A549 (cell line): ENCODE measurements at regions not wholly inside any gene's neighbourhood (a gene's known extent, or its start where the extent isn't known, plus 50 kb on each side); places are given as distances from the start of the nearest gene placed in this dataset.
A peak's percentile ranks its signal among the peaks of the same experiment; 100 is the strongest.

Experiments used
- ATAC-seq, 2 experiments: fragments of 200-7000 bp in 1 of 2; fragments of >200 bp in 1 of 2; cut with Nextera tagmentation in 1 of 2; cut with Tn5 transposase in 1 of 2; 3 replicates each; pipeline versions ENCODE4 v1.8.0 to v1.9.1; 2018 to 2020; ENCODE audit warnings: mild to moderate bottlenecking in 1 of 2, moderate library complexity in 1 of 2
- CTCF ChIA-PET: fragments of 300-600 bp; sonication (Branson Sonifier 250); formaldehyde crosslinking; extraction: SDS; loops from one replicate; lab custom pipeline; 2021; ENCODE audit warnings: antibody characterized with exemption, inconsistent platforms; lab: Yijun Ruan, JAX
- POLR2A ChIA-PET: fragments of 350-600 bp; formaldehyde crosslinking; extraction: SDS; loops from one replicate; lab custom pipeline; 2021; ENCODE audit warnings: antibody characterized with exemption, inconsistent platforms; lab: Yijun Ruan, JAX
- DNase-seq, 2 experiments: peaks; one replicate each; pipeline versions ENCODE4 v3.0.0 to v3.0.0-alpha.2; 2011 to 2016; ENCODE audit warnings: low read depth in 1 of 2, low spot score in 1 of 2
- FAIRE-seq: peaks from 2 replicates; lab custom pipeline; 2011; peaks lifted over from hg19 to GRCh38; lab: Jason Lieb, UNC
- H3K27ac ChIP-seq, 2 experiments: fragments of >200 bp; sonication (Bioruptor Twin); formaldehyde crosslinking; 3 replicates each; pipeline ENCODE4 v1.5.1; 2016 to 2017
- H3K4me1 ChIP-seq: fragments of >200 bp; sonication (Bioruptor Twin); formaldehyde crosslinking; 3 replicates; pipeline ENCODE4 v1.6.1; 2016
- H3K4me2 ChIP-seq: fragments of >200 bp; sonication (Bioruptor Twin); formaldehyde crosslinking; 3 replicates; pipeline ENCODE4 v1.6.1; 2016
- H3K4me3 ChIP-seq: fragments of >200 bp; sonication (Bioruptor Twin); formaldehyde crosslinking; 3 replicates; pipeline ENCODE4 v1.5.1; 2016
- H3K9me3 ChIP-seq: fragments of >200 bp; sonication (Bioruptor Twin); formaldehyde crosslinking; 3 replicates; pipeline ENCODE4 v1.6.1; 2016
- ATOH8 ChIP-seq: fragments of 250-450 bp; sonication (Bioruptor Pico); IDR thresholded peaks from 2 replicates; pipeline ENCODE4 v1.5.0; 2020; ENCODE audit warnings: low read depth, mild to moderate bottlenecking, moderate library complexity
- BCL3 ChIP-seq: fragments of >200 bp; sonication (Bioruptor Twin); formaldehyde crosslinking; IDR thresholded peaks from 3 replicates; pipeline ENCODE4 v1.6.1; 2016
- CHD2 ChIP-seq: fragments of 150-350 bp; IDR thresholded peaks from 2 replicates; pipeline ENCODE4 v1.6.1; 2014; ENCODE audit warnings: low read length; ENCODE audit not compliant: partially characterized antibody
- CTCF ChIP-seq: fragments of >200 bp; sonication (Bioruptor Twin); formaldehyde crosslinking; IDR thresholded peaks from 3 replicates; pipeline ENCODE4 v1.5.1; 2016
- E2F6 ChIP-seq: IDR thresholded peaks from 2 replicates; pipeline ENCODE4 v1.6.1; 2012; ENCODE audit warnings: low read depth, borderline replicate concordance
- EHMT2 ChIP-seq: fragments of 200-600 bp; sonication (generic); IDR thresholded peaks from 2 replicates; pipeline ENCODE4 v1.6.1; 2016; ENCODE audit warnings: antibody characterized with exemption, low read depth, mild to moderate bottlenecking, moderate library complexity
- ELK1 ChIP-seq: fragments of 150-350 bp; IDR thresholded peaks from 2 replicates; pipeline ENCODE4 v1.6.1; 2014; ENCODE audit warnings: low read depth, mild to moderate bottlenecking, low read length
- EP300 ChIP-seq, 2 experiments: fragments of >200 bp; sonication (Bioruptor Twin); formaldehyde crosslinking; IDR thresholded peaks; 2 replicates in 1 of 2; 3 replicates in 1 of 2; pipeline ENCODE4 v1.6.1; 2016 to 2017
- ESRRA ChIP-seq: fragments of 150-350 bp; IDR thresholded peaks from 2 replicates; pipeline ENCODE4 v1.6.1; 2014; ENCODE audit warnings: mild to moderate bottlenecking, low read length, borderline replicate concordance
- FOSB ChIP-seq: fragments of 250-450 bp; sonication (Bioruptor Pico); IDR thresholded peaks from 2 replicates; pipeline ENCODE4 v1.5.0; 2020; ENCODE audit warnings: mild to moderate bottlenecking, moderate library complexity
- FOSL2 ChIP-seq, 2 experiments: fragments of 450-650 bp in 1 of 2; fragments of >200 bp in 1 of 2; sonication (Bioruptor Twin) in 1 of 2; formaldehyde crosslinking; IDR thresholded peaks; 2 replicates each; pipeline versions ENCODE4 v1.5.0 to v1.6.1; 2016 to 2020; ENCODE audit warnings: mild to moderate bottlenecking in 1 of 2, moderate library complexity in 1 of 2
- HDAC2 ChIP-seq: fragments of 200-600 bp; sonication (generic); IDR thresholded peaks from 2 replicates; pipeline ENCODE4 v1.6.1; 2016
- HES2 ChIP-seq: fragments of >200 bp; sonication (Bioruptor Twin); formaldehyde crosslinking; IDR thresholded peaks from 2 replicates; pipeline ENCODE4 v1.6.1; 2016
- HOXB13 ChIP-seq: fragments of 250-450 bp; sonication (Bioruptor Pico); IDR thresholded peaks from 2 replicates; pipeline ENCODE4 v1.5.0; 2020; ENCODE audit warnings: low read depth, mild to moderate bottlenecking, moderate library complexity
- HOXB5 ChIP-seq: fragments of 250-450 bp; sonication (Bioruptor Pico); IDR thresholded peaks from 2 replicates; pipeline ENCODE4 v1.5.0; 2020; ENCODE audit warnings: mild to moderate bottlenecking, moderate library complexity
- JUN ChIP-seq, 2 experiments: fragments of >200 bp; sonication (Bioruptor Twin); formaldehyde crosslinking; IDR thresholded peaks; 2 replicates in 1 of 2; 3 replicates in 1 of 2; pipeline ENCODE4 v1.6.1; 2016 to 2017
- KDM5A ChIP-seq: fragments of 200-600 bp; sonication (generic); IDR thresholded peaks from 2 replicates; pipeline ENCODE4 v1.6.1; 2016; ENCODE audit warnings: antibody characterized with exemption, mild to moderate bottlenecking
- MAX ChIP-seq: IDR thresholded peaks from 2 replicates; pipeline ENCODE4 v1.6.1; 2012
- MYC ChIP-seq: IDR thresholded peaks from 2 replicates; pipeline ENCODE4 v1.6.1; 2012; ENCODE audit warnings: mild to moderate bottlenecking, inconsistent platforms, low read length, improper control_type of control experiment, borderline replicate concordance
- NPAS2 ChIP-seq: fragments of 250-450 bp; sonication (Bioruptor Pico); IDR thresholded peaks from 2 replicates; pipeline ENCODE4 v1.8.0; 2022; ENCODE audit warnings: mild to moderate bottlenecking, moderate library complexity, borderline replicate concordance
- NR3C1 ChIP-seq: fragments of >200 bp; sonication (Bioruptor Twin); formaldehyde crosslinking; IDR thresholded peaks from 3 replicates; pipeline ENCODE4 v1.6.1; 2017
- POLR2A ChIP-seq: IDR thresholded peaks from 2 replicates; pipeline ENCODE4 v1.6.1; 2012; ENCODE audit warnings: mild to moderate bottlenecking, low read length
- REST ChIP-seq: fragments of 200-600 bp; sonication (generic); IDR thresholded peaks from 2 replicates; pipeline ENCODE4 v1.6.1; 2016; ENCODE audit warnings: antibody characterized with exemption, mild to moderate bottlenecking, moderate library complexity
- RNF2 ChIP-seq: fragments of 200-600 bp; sonication (generic); IDR thresholded peaks from 2 replicates; pipeline ENCODE4 v1.6.1; 2016; ENCODE audit warnings: low read depth, mild to moderate bottlenecking, antibody characterized with exemption, moderate library complexity, borderline replicate concordance
- WGBS: methylation state at CpG from one replicate; pipeline ENCODE4 v1.1.6; 2017; ENCODE audit errors: missing lambda C conversion rate; 5-methylcytosine and 5-hydroxymethylcytosine counted together

GRCh38 chr12:71218616-71219015 lies 60.8 kb upstream of the TSPAN8 start:
- ATAC-seq (no peak), DNase-seq (no peak), FAIRE-seq (no peak)
- no peak overlapping the region for H3K4me2 ChIP-seq
- ChIA-PET POLR2A (no interaction called here), CTCF (interaction anchor here (0.9 kb wide), 1 partner anchor 528 kb away, joined by 3 read pairs; no protein-coding TSS in a partner anchor)
- H3K9me3 ChIP-seq, result no peaks in the 10 kb centered on the region
- 0% methylated on average over 1 of the region's 1 CpG for WGBS
- H3K4me1 ChIP-seq, result no peaks in the 10 kb centered on the region
- no peak overlapping the region for H3K27ac ChIP-seq
- H3K4me3 ChIP-seq, result no peak overlapping the region
- TF ChIP-seq KDM5A (no peak), HOXB5 (CRISPR knock-in tag) (no peak), EHMT2 (no peak), NPAS2 (CRISPR knock-in tag) (no peak), RNF2 (no peak), MYC (no peak), JUN (IDR thresholded peaks at IDR 0.05) (no peak), MAX (no peak), HOXB13 (CRISPR knock-in tag) (no peak), CTCF (no peak), CHD2 (no peak), EP300 (IDR thresholded peaks at IDR 0.05) (no peak), ELK1 (no peak), BCL3 (no peak), E2F6 (no peak), FOSB (CRISPR knock-in tag) (no peak), NR3C1 (no peak), HDAC2 (no peak), HES2 (no peak)

- 2% methylated on average over 4 of the region's 4 CpGs for WGBS
- FAIRE-seq, result peak; percentile 68
- peak; percentile 76 to 80 for ATAC-seq
- peak; percentile 5 to 45 for DNase-seq
- Histone ChIP-seq H3K9me3 (no peaks in the 10 kb centered on the region), H3K4me3 (no peak overlapping the region), H3K4me2 (no peak overlapping the region), H3K4me1 (no peaks in the 10 kb centered on the region), H3K27ac (no peak overlapping the region)
- CTCF ChIA-PET, result interaction anchor here (1.0 to 2.0 kb wide), 6 partner anchors 11 to 533 kb away, joined by 3 to 6 read pairs (median 3); no protein-coding TSS in a partner anchor
- POLR2A ChIA-PET, result no interaction called here
- TF ChIP-seq FOSL2 (IDR thresholded peaks at IDR 0.05) (no peak), FOSL2 (CRISPR knock-in tag; IDR thresholded peaks at IDR 0.05) (no peak), REST (no peak), ATOH8 (CRISPR knock-in tag) (no peak), BCL3 (no peak), POLR2A (no peak), ESRRA (no peak)
Measured at GRCh38 chr12:71216725-71217579, 59.2 kb upstream of the TSPAN8 start.
